B cell (primary cell): ENCODE measurements at regions not wholly inside any gene's neighbourhood (a gene's known extent, or its start where the extent isn't known, plus 50 kb on each side); places are given as distances from the start of the nearest gene placed in this dataset.

Experiments
- ATAC-seq: fragments of 200-7000 bp; cut with Tn5 transposase; one replicate; pipeline ENCODE4 v1.10.0; 2021; ENCODE audit warnings: low read depth, mild to moderate bottlenecking, moderate number of reproducible peaks, moderate library complexity
- CTCF ChIA-PET: fragments of 350-600 bp; sonication (Branson Sonifier 250); formaldehyde crosslinking; loops from one replicate; lab custom pipeline; 2021; ENCODE audit warnings: antibody characterized with exemption, inconsistent platforms; lab: Charles Lee
- POLR2A ChIA-PET: fragments of 350-600 bp; sonication (Branson Sonifier 250); formaldehyde crosslinking; loops from one replicate; lab custom pipeline; 2021; ENCODE audit warnings: antibody characterized with exemption; lab: Charles Lee
- DNase-seq: peaks from one replicate; pipeline ENCODE4 v3.0.0; 2013
- H2AFZ ChIP-seq: 2 replicates; pipeline ENCODE4 v1.6.1; 2012; ENCODE audit warnings: mild to moderate bottlenecking, low read depth, low read length; ENCODE audit not compliant: insufficient read depth, poor library complexity, severe bottlenecking
- H3K27ac ChIP-seq, 2 donors: 1 replicate in 1 of 2; 2 replicates in 1 of 2; pipeline ENCODE4 v1.5.1; 2012 to 2013; ENCODE audit warnings: low read length in 2 of 2, mild to moderate bottlenecking in 2 of 2, moderate library complexity in 1 of 2
- H3K27me3 ChIP-seq, 4 experiments: fragments of 200-600 bp in 1 of 4; sonication (generic) in 1 of 4; replicated peaks in 1 of 4; 1 replicate in 2 of 4; 2 replicates in 2 of 4; pipeline versions ENCODE4 v1.6.1 to v1.7.0; 2013 to 2016; ENCODE audit warnings: low read length in 3 of 4, mild to moderate bottlenecking in 2 of 4, mixed read lengths in 1 of 4, moderate library complexity in 1 of 4; ENCODE audit not compliant: insufficient read depth in 4 of 4, control insufficient read depth in 3 of 4; ENCODE audit errors: control extremely low read depth in 1 of 4
- H3K36me3 ChIP-seq, 2 experiments: replicated peaks in 1 of 2; 1 replicate in 1 of 2; 2 replicates in 1 of 2; pipeline versions ENCODE4 v1.6.1 to v1.7.1; 2013; ENCODE audit warnings: low read length in 1 of 2; ENCODE audit not compliant: insufficient read depth in 2 of 2, control insufficient read depth in 1 of 2; ENCODE audit errors: control extremely low read depth in 1 of 2, extremely low read depth in 1 of 2
- H3K4me1 ChIP-seq, 2 donors: fragments of 200-600 bp in 1 of 2; sonication (generic) in 1 of 2; 1 replicate in 1 of 2; 2 replicates in 1 of 2; pipeline versions ENCODE4 v1.5.1 to v1.6.1; 2013 to 2017; ENCODE audit warnings: low read length in 2 of 2; ENCODE audit not compliant: control insufficient read depth in 2 of 2, insufficient read depth in 2 of 2
- H3K4me2 ChIP-seq: replicated peaks from 2 replicates; pipeline ENCODE3; 2012; ENCODE audit warnings: mild to moderate bottlenecking, low read depth, low read length; ENCODE audit not compliant: poor library complexity, severe bottlenecking
- H3K4me3 ChIP-seq, 5 experiments: fragments of 200-600 bp in 1 of 5; sonication (generic) in 1 of 5; 1 replicate in 3 of 5; 2 replicates in 2 of 5; pipeline versions ENCODE4 v1.5.1 to v1.7.0; 2011 to 2016; ENCODE audit warnings: low read length in 4 of 5, mild to moderate bottlenecking in 4 of 5, low read depth in 2 of 5, control low read depth in 1 of 5, moderate library complexity in 1 of 5; ENCODE audit not compliant: insufficient read depth in 1 of 5; ENCODE audit errors: control extremely low read depth in 1 of 5, extremely low read depth in 1 of 5
- H3K79me2 ChIP-seq: fragments of 200-600 bp; sonication (generic); one replicate; pipeline ENCODE4 v1.6.0; 2016; ENCODE audit warnings: low read length; ENCODE audit not compliant: control insufficient read depth, insufficient read depth
- H3K9ac ChIP-seq: fragments of 200-600 bp; sonication (generic); 2 replicates; pipeline ENCODE4 v1.6.1; 2017; ENCODE audit warnings: mild to moderate bottlenecking, low read length, moderate library complexity
- H3K9me3 ChIP-seq, 3 donors: one replicate each; pipeline versions ENCODE4 v1.6.1 to v1.7.1; 2013; ENCODE audit warnings: low read length in 2 of 3; ENCODE audit not compliant: control insufficient read depth in 2 of 3, insufficient read depth in 1 of 3; ENCODE audit errors: control extremely low read depth in 1 of 3
- H4K20me1 ChIP-seq: 2 replicates; pipeline ENCODE4 v1.6.0; 2012; ENCODE audit warnings: mild to moderate bottlenecking, low read length; ENCODE audit not compliant: insufficient read depth, control insufficient read depth, poor library complexity, severe bottlenecking
- H3K27ac Mint-ChIP-seq: one replicate; pipeline ENCODE4 v1.8.0; 2021; ENCODE audit warnings: mixed read lengths
- H3K27me3 Mint-ChIP-seq: one replicate; pipeline ENCODE4 v1.8.0; 2021; ENCODE audit warnings: mixed read lengths
- H3K4me1 Mint-ChIP-seq: one replicate; pipeline ENCODE4 v1.8.0; 2021; ENCODE audit warnings: mixed read lengths
- H3K4me3 Mint-ChIP-seq: one replicate; pipeline ENCODE4 v1.8.0; 2021; ENCODE audit warnings: mixed read lengths
- H3K9me3 Mint-ChIP-seq: one replicate; pipeline ENCODE4 v1.8.0; 2022; ENCODE audit warnings: mixed read lengths; ENCODE audit not compliant: insufficient read depth
- EZH2 ChIP-seq: IDR thresholded peaks from 2 replicates; pipeline ENCODE4 v1.6.1; 2012; ENCODE audit warnings: borderline replicate concordance, low read depth, mild to moderate bottlenecking, moderate library complexity, low read length; ENCODE audit not compliant: insufficient read depth, poor library complexity, severe bottlenecking
- WGBS: methylation state at CpG from one replicate; pipeline ENCODE4 v1.1.5; 2013; ENCODE audit warnings: missing lambda C conversion rate; ENCODE audit not compliant: insufficient coverage; 5-methylcytosine and 5-hydroxymethylcytosine counted together
- intact Hi-C: fragments of 100-400 bp; cut with micrococcal nuclease; formaldehyde crosslinking; loops from one replicate; pipeline ENCODE4 v1.10.0; 2022
- TF ChIP-seq, protein P1 (sequence below): fragments of 200-600 bp; IDR thresholded peaks from one replicate; pipeline ENCODE4 v1.8.0; 2022; ENCODE audit warnings: antibody characterized with exemption, mild to moderate bottlenecking

DNA sequence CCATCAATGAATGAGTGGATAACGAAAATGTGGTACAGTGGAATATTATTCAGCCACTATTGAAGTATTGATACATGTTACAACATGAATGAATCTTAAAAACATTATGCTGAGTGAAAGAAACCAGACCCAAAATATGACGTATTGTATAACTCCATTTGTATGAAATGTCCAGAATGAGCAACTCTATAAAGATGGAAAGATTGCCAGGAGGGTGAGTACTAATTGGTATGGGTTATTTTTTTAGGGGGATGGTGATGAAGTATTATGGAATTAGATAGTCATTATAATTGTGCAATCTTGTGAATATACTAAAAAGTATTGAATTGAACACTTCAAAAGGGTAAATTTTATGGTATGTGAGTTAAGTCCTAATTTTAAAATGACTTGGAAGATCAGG is 278.6 kb downstream of the SIPA1L2 start:
- H3K27ac Mint-ChIP-seq = no peak overlapping the region
- ChIA-PET POLR2A (no interaction called here), CTCF (no interaction called here)
- H3K4me1 ChIP-seq = no peaks in the 10 kb centered on the region
- peaks cover 0 to 2% (median 0%) of the 10 kb centered on the region in 4 experiments for H3K27me3 ChIP-seq
- intact Hi-C loops = no loop called here
- H3K27ac ChIP-seq = no peak overlapping the region
- H2AFZ ChIP-seq = no peak overlapping the region
- H3K4me1 Mint-ChIP-seq = no peaks in the 10 kb centered on the region
- WGBS = no CpG with 5 or more reads among the region's 2 CpGs
- TF ChIP-seq, protein P1, sequence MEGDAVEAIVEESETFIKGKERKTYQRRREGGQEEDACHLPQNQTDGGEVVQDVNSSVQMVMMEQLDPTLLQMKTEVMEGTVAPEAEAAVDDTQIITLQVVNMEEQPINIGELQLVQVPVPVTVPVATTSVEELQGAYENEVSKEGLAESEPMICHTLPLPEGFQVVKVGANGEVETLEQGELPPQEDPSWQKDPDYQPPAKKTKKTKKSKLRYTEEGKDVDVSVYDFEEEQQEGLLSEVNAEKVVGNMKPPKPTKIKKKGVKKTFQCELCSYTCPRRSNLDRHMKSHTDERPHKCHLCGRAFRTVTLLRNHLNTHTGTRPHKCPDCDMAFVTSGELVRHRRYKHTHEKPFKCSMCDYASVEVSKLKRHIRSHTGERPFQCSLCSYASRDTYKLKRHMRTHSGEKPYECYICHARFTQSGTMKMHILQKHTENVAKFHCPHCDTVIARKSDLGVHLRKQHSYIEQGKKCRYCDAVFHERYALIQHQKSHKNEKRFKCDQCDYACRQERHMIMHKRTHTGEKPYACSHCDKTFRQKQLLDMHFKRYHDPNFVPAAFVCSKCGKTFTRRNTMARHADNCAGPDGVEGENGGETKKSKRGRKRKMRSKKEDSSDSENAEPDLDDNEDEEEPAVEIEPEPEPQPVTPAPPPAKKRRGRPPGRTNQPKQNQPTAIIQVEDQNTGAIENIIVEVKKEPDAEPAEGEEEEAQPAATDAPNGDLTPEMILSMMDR = no peak
- TF ChIP-seq EZH2 = no peak
- H3K79me2 ChIP-seq = no peaks in the 10 kb centered on the region
- H4K20me1 ChIP-seq = no peaks in the 10 kb centered on the region
- DNase-seq = no peak
- no peak overlapping the region for H3K4me2 ChIP-seq
- no peak overlapping the region for H3K4me3 ChIP-seq
- H3K36me3 ChIP-seq = no peaks in the 10 kb centered on the region
- H3K27me3 Mint-ChIP-seq = no peaks in the 10 kb centered on the region
- no peak overlapping the region for H3K9ac ChIP-seq
- peaks cover 0 to 2% (median 0%) of the 10 kb centered on the region in 3 donors for H3K9me3 ChIP-seq
- H3K9me3 Mint-ChIP-seq = no peaks in the 10 kb centered on the region
- H3K4me3 Mint-ChIP-seq = no peak overlapping the region
- ATAC-seq = no peak

DNA sequence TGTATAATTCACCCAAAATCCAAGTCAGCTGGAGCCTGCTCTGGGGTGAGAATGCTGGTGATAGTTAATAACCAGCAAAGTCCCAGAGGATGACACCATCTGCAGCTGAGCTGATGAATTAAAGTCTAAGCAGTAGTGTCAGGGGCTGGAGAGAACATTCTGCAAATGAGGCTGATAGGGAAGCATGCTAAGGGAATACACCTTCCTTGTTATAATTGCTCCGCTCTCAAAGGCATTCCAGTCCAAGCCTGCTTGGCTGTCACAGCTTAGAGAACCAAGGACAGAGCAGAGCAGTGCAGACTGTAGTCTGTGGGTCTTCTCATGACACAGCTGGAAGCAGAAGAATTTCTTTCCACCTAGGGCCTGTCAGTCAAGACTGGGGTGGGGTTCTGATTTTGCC is 283.1 kb downstream of the SIPA1L2 start:
- ATAC-seq = no peak
- H3K27ac ChIP-seq = no peak overlapping the region
- H3K9me3 ChIP-seq = peaks cover 0 to 6% (median 5%) of the 10 kb centered on the region in 3 donors
- ChIA-PET CTCF (no interaction called here), POLR2A (no interaction called here)
- Mint-ChIP-seq H3K9me3 (no peaks in the 10 kb centered on the region), H3K4me3 (no peak overlapping the region), H3K27me3 (no peaks in the 10 kb centered on the region), H3K4me1 (no peaks in the 10 kb centered on the region), H3K27ac (no peak overlapping the region)
- no peaks in the 10 kb centered on the region for H3K27me3 ChIP-seq
- H4K20me1 ChIP-seq = no peaks in the 10 kb centered on the region
- WGBS = 100% methylated on average over 1 of the region's 1 CpG
- no peak overlapping the region for H3K9ac ChIP-seq
- no peak overlapping the region for H3K4me2 ChIP-seq
- H3K36me3 ChIP-seq = no peaks in the 10 kb centered on the region
- no peak for TF ChIP-seq EZH2
- TF ChIP-seq, protein P1 = no peak
- H3K79me2 ChIP-seq = no peaks in the 10 kb centered on the region
- intact Hi-C loops = no loop called here
- no peak overlapping the region for H2AFZ ChIP-seq
- no peak overlapping the region for H3K4me3 ChIP-seq
- no peak for DNase-seq
- H3K4me1 ChIP-seq = no peaks in the 10 kb centered on the region
